ENCODE measurements at regions not wholly inside any gene's neighbourhood (a gene's known extent, or its start where the extent isn't known, plus 50 kb on each side); places are given as distances from the start of the nearest gene placed in this dataset.
A peak's percentile ranks its signal among the peaks of the same experiment; 100 is the strongest.

DNA sequence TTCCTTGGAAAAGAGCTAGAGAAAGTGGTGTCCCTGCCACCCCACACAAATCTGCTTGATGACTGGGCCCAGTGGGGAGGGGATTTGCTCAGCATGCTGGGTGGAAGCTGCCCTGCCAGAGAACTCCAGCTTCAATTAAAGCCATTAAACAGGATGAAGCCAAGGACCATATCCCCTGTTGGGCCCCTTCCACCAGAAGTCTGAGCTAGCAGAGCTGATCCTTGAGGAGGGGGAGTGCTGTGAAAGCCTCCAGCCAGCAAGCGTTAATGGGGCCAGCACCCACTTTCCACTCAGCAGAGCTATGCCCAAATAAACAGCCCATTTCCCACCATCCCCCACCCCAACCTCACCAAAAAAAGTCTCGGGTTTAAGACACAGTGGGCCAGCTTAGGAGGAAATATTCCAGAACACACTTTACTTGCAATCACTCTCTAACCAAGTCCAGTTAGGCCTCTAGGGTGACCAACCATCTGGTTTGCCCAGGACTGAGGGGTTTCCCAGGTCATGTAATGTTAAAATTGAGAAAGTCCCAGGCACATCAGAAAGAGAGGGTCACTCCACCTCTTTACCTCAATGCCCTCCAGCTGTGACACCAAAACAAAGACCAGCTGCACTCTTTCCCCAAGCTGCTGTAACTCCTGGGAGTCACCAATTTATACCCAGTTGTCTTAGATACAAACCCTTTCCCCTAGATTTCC is 132.3 kb downstream of the FOXI3 start:
- H3K4me3 Mint-ChIP-seq, result no peak overlapping the region
- no peaks in the 10 kb centered on the region for H3K36me3 Mint-ChIP-seq (ENCODE audit: low read depth)
- POLR2A ChIA-PET, result no interaction called here
- no peaks in the 10 kb centered on the region for H3K9me3 Mint-ChIP-seq
- no peak overlapping the region for H3K27ac Mint-ChIP-seq
- peaks cover 2% of the 10 kb centered on the region for H3K27me3 Mint-ChIP-seq
- CTCF ChIA-PET, result no interaction called here
- no peaks in the 10 kb centered on the region for H3K4me1 Mint-ChIP-seq
- DNase-seq, result no peak

DNA sequence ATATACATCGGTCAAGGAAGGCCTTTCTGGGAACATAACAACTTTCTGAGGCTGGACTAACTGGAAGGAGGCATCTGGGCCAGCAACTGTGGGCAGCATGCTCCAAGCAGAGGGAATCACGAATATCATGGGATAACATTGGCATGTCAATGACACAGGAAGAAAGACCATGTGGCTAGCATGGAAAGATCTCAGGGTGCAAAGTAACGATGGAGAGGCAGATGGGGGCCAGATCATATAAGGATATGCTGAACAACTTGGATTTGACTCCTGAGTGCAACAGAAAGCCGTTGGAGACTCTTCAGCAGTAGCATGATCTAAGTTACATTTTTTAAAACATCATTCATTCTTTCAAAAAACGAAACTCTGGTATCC is 133.6 kb downstream of the FOXI3 start:
- Mint-ChIP-seq H3K4me1 (no peaks in the 10 kb centered on the region), H3K9me3 (no peaks in the 10 kb centered on the region), H3K27ac (no peak overlapping the region), H3K4me3 (no peak overlapping the region), H3K36me3 (ENCODE audit: low read depth) (no peaks in the 10 kb centered on the region), H3K27me3 (no peaks in the 10 kb centered on the region)
- CTCF ChIA-PET, result no interaction called here
- POLR2A ChIA-PET, result no interaction called here
- DNase-seq, result no peak

DNA sequence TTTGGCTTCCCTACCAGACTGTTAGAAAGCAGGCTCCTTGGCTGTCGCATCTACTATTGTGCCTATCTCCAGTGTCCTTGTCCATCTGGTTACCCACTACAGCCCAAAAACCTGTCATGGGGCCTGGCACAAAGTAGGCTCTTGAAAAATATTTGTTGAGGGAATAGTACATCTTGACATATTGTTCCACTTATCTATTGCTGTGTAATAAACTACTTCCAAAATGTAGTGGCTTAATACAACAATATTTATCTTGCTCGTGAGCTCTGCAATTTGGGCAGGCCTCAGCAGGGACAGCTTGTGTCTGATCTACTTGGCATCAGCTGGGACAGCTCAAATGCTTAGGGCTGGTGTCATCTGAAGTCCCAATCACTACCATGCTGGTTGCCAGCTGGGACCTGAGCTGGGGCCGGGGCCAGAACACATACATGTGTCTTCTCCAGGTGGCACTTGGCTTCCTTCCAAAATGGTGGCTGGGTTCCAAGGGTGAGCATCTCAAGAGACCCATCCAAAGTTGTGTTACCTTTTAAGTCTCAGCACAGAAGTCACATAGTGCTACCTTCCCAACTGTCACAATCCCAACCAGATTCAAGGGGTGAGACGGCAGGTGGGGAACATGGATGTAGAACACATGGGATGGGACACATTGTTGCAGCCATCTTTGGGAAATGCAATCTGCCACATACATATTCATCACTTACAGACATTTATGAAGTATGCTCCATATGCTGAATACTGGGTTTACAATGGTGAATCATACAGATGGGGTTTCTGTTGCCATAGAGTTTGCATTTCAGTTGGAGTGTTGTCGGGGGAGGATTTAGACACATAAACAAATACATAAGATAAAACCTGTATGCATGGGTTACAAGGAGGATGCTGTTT is 134.2 kb downstream of the FOXI3 start:
- ChIA-PET POLR2A (no interaction called here), CTCF (interaction anchor here (1.4 kb wide), 1 partner anchor 11 kb away, joined by 3 read pairs; no protein-coding TSS in a partner anchor)
- no peak overlapping the region for H3K27ac Mint-ChIP-seq
- H3K36me3 Mint-ChIP-seq (ENCODE audit: low read depth), result no peaks in the 10 kb centered on the region
- no peaks in the 10 kb centered on the region for H3K9me3 Mint-ChIP-seq
- H3K4me3 Mint-ChIP-seq, result no peak overlapping the region
- no peaks in the 10 kb centered on the region for H3K27me3 Mint-ChIP-seq
- DNase-seq, result no peak
- H3K4me1 Mint-ChIP-seq, result no peaks in the 10 kb centered on the region

DNA sequence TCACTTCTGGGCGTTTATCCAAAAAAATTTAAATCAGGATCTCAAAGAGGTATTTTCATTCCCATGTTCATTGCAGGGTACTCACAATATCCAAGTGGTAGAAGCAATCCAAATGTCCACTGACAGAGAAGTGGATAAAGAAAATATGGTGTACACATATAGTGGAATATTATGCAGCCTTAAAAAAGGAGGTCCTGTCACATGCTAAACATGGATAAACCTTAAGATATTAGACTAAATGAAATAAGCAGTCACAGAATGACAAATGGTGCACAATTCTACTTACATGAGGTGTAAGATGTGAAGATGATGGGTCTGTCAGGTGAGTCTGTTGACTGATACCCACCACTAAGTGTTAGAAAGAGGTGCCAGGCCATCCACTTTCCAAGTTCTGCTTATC is 140.6 kb downstream of the THNSL2 start:
- no peaks in the 10 kb centered on the region for H3K36me3 Mint-ChIP-seq (ENCODE audit: low read depth)
- POLR2A ChIA-PET, result no interaction called here
- CTCF ChIA-PET, result interaction anchor here (1.4 kb wide), 1 partner anchor 17 kb away, joined by 3 read pairs; no protein-coding TSS in a partner anchor
- no peaks in the 10 kb centered on the region for H3K9me3 Mint-ChIP-seq
- H3K27me3 Mint-ChIP-seq, result no peaks in the 10 kb centered on the region
- H3K27ac Mint-ChIP-seq, result no peak overlapping the region
- H3K4me3 Mint-ChIP-seq, result no peak overlapping the region
- DNase-seq, result no peak
- H3K4me1 Mint-ChIP-seq, result no peaks in the 10 kb centered on the region

DNA sequence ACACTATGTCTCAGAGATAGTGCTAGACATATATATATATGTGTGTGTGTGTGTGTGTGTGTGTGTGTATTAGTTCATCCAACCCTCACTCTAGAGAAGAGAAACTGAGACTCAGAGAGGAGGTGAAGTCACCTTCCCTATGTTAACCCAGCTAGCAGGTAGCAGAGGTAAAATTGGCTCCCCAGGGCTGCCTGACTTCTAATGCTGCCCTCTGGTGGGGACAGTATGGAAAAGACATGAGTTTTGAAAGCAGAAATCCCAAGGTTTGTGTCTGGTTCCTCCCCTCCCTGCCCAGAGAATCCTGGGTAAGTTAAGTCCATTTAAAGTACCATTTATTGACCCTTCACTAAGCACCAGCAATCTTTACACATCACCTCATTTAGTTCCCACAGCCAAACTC is 137.7 kb downstream of the THNSL2 start:
- Mint-ChIP-seq H3K4me1 (no peaks in the 10 kb centered on the region), H3K4me3 (no peak overlapping the region), H3K27ac (no peak overlapping the region), H3K27me3 (peaks cover 2% of the 10 kb centered on the region), H3K36me3 (ENCODE audit: low read depth) (no peaks in the 10 kb centered on the region), H3K9me3 (no peaks in the 10 kb centered on the region)
- POLR2A ChIA-PET, result no interaction called here
- CTCF ChIA-PET, result interaction anchor here (0.7 to 1.5 kb wide), 3 partner anchors 9 to 135 kb away, joined by 3 to 5 read pairs (median 3); no protein-coding TSS in a partner anchor
- DNase-seq, result no peak

DNA sequence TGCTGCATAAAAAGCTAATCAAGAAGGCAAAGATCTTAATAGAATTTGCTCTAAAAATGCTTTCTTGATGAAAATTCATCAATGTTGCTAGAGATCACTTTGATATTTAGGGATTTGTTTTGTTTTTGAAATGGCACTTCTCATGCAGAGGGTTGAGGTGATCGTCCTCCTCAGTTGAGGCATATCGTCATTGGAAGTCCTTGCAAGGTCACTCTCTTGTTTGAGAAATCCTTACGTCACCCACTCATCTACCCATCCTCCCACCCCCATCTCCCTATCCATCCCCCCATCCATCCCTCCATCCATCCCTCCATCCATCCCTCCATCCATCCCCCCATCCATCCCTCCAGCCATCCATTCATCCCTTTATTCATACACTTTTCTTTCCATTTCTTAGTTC is 133.7 kb downstream of the THNSL2 start:
- H3K27ac Mint-ChIP-seq, result no peak overlapping the region
- no peak overlapping the region for H3K4me3 Mint-ChIP-seq
- no peaks in the 10 kb centered on the region for H3K4me1 Mint-ChIP-seq
- no peak for DNase-seq
- no peaks in the 10 kb centered on the region for H3K9me3 Mint-ChIP-seq
- peaks cover 4% of the 10 kb centered on the region for H3K27me3 Mint-ChIP-seq
- POLR2A ChIA-PET, result no interaction called here
- no peaks in the 10 kb centered on the region for H3K36me3 Mint-ChIP-seq (ENCODE audit: low read depth)
- CTCF ChIA-PET, result no interaction called here

DNA sequence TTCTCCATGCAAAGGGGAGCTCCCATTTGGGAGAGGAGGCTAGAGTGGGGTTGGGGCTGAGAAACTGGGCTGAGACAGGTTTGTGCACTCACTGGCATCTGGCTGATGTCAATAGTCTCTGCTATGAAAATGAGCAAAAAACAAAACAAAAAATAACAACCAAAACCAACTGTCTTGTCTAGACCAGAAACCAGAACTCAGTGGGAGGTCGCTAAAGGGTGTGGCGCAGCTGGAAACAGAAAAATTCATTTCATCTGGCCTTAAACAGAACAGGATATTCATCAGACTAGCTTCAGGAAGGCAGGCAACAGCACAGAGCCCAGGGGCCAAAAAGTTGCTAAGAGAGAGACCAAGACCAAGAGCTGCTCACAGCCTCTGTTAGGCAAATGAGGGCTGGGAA is 126.1 kb downstream of the THNSL2 start:
- CTCF ChIA-PET, result interaction anchor here (2.2 kb wide), 1 partner anchor 11 kb away, joined by 5 read pairs; no protein-coding TSS in a partner anchor
- Mint-ChIP-seq H3K27me3 (peaks cover 4% of the 10 kb centered on the region), H3K4me3 (no peak overlapping the region), H3K4me1 (no peaks in the 10 kb centered on the region), H3K27ac (no peak overlapping the region), H3K9me3 (no peaks in the 10 kb centered on the region), H3K36me3 (ENCODE audit: low read depth) (no peaks in the 10 kb centered on the region)
- no peak for DNase-seq
- POLR2A ChIA-PET, result no interaction called here

DNA sequence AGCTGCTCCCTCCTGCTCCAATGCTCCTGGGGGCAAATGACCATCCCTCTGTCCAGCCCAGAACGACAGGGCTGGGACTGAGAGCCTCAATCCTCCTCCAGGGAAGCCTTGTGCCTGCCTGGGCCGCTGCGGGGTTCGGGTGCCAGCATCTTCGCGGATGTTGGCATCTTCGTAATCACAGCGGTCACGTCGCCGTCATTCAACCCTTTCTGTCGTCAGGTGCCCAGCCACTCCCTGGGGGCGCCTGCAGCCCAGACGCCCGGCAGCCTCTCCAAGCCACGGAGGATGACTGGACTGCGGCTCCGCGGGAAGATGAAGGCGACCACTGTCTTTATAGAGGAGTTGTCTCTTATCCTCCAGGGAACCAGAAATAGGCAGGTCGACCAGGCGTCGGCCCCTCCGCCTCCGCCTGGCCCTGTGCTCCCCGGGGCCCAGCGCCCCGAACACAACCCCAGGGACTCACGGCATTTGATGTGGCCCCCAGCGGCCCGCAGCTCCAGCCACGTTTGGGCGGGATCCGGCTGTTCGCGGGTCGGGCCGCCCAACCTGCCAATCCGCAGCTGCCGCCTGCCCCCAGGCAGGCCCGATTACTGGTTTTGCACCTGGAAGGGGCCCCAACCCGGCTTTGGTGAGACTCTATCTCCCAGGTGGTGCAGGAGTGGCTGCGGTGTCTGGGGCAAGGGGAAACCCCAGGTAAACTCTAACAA is 113.9 kb downstream of the THNSL2 start:
- no peaks in the 10 kb centered on the region for H3K4me1 Mint-ChIP-seq
- no peak for DNase-seq
- H3K27ac Mint-ChIP-seq, result no peak overlapping the region
- H3K4me3 Mint-ChIP-seq, result no peak overlapping the region
- H3K27me3 Mint-ChIP-seq, result peaks cover 18% of the 10 kb centered on the region
- no peaks in the 10 kb centered on the region for H3K9me3 Mint-ChIP-seq
- ChIA-PET CTCF (no interaction called here), POLR2A (no interaction called here)
- no peaks in the 10 kb centered on the region for H3K36me3 Mint-ChIP-seq (ENCODE audit: low read depth)

DNA sequence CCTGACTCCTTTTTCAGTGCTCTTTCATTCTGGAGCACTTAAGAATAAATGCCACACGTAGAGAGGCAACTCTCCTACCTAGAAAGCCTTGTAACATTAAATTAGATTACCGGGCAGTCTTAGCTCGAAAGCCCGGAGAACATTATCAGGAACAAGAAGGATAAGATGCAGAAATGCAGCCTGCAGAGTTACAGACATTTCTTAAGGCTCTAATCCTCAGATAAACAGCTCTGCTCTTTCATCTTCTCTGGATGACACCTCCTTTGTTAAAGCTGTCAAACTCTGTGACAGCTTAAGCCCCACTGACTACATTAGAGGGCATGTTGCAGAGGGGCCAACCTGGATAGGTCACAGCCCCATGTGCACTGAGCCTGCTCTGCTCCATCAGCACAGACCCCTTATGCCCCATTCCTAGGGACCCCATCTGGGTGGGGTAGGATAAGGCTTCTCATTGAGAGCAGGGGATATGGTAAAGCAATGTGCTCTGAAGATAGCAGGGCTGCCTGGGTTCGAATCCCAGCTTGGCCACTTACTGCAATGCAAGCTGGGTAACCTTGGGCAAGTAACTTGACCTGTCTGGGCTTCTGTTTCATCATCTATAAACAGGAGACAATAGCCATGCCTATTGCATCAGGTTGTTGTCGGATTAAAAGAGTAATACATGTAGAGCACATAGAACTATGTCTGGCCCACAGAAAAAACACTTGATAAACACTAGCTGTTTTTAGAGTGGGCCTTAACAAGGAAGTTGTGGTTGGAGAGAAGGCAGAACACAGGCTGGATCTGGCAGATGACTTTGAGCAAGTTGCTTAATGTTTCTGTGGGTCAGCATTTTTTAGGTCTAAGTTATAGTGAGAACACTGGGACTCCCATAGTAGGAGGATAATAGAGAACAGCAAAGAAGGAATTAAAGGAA is 111.4 kb downstream of the THNSL2 start:
- ChIA-PET POLR2A (no interaction called here), CTCF (no interaction called here)
- Mint-ChIP-seq H3K4me3 (no peak overlapping the region), H3K4me1 (no peaks in the 10 kb centered on the region), H3K27ac (no peak overlapping the region), H3K9me3 (no peaks in the 10 kb centered on the region), H3K36me3 (ENCODE audit: low read depth) (no peaks in the 10 kb centered on the region), H3K27me3 (peaks cover 16% of the 10 kb centered on the region)
- no peak for DNase-seq

DNA sequence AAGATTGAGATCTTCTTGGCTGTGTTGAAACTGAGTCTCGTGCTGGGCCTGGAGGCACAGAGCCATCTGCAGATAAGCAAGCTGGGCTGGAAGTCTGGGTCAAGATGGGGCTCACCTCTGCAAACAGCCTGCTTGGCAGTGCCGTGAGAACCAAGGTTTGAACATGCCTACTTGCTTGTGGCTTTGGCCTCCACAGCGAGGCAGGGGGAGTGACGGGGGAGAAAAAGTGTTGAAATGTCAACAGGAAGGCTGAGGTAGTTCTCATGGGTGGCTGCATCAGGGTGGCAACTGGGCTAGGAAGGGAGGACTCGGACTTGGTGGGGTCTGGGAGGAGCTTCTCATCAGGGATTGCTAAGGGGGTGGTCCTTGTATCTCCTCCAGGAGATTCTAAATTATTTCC is 99.7 kb downstream of the THNSL2 start:
- DNase-seq, result no peak
- CTCF ChIA-PET, result no interaction called here
- H3K4me1 Mint-ChIP-seq, result peaks cover 5% of the 10 kb centered on the region
- no peak overlapping the region for H3K27ac Mint-ChIP-seq
- no peaks in the 10 kb centered on the region for H3K36me3 Mint-ChIP-seq (ENCODE audit: low read depth)
- H3K4me3 Mint-ChIP-seq, result no peak overlapping the region
- POLR2A ChIA-PET, result no interaction called here
- no peaks in the 10 kb centered on the region for H3K27me3 Mint-ChIP-seq
- H3K9me3 Mint-ChIP-seq, result no peaks in the 10 kb centered on the region

DNA sequence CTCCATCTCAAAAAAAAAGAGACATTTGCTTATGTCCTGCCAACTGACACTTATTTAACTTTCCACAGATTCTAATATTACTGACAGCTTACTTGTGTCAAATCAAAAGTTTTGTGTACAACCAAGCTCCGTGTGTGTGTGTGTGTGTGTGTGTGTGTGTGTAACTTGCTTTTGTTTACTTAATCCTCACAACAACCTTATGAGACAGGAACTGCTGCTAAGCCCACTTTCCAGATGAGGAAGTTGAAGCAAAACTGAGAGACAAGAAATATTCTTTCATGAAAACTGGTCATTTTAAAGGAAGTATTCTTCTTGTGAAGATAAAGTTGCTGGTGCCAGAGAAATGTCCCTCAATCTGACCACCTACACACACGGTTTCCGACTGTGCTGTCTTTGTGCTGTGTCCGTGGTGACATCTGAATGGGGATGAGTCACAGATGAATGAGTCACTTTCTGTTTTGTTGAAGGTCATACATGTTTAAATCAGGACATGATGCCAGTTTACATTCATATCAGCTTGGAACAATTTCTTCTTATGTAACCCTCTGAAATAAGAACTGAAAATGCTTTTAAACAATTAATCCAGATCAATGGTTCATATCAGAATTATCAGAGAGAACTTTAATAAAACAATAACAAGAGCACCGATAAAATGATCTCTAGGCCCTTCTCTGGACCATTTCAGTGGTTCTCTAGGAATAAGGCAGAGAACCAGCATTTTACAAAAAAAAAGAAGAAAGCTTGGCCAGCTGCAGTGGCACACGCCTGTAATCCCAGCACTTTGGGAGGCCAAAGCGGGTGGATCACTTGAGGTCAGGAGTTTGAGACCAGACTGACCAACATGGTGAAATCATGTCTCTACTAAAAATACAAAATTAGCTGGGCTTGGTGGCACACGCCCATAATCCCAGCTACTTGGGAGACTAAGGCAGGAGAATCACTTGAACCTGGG is 95.5 kb downstream of the THNSL2 start:
- POLR2A ChIA-PET, result no interaction called here
- no peak overlapping the region for H3K4me3 Mint-ChIP-seq
- no peaks in the 10 kb centered on the region for H3K9me3 Mint-ChIP-seq
- H3K36me3 Mint-ChIP-seq (ENCODE audit: low read depth), result no peaks in the 10 kb centered on the region
- peaks cover 7% of the 10 kb centered on the region for H3K27me3 Mint-ChIP-seq
- CTCF ChIA-PET, result no interaction called here
- H3K4me1 Mint-ChIP-seq, result peaks cover 5% of the 10 kb centered on the region
- peak; percentile 17 for DNase-seq
- H3K27ac Mint-ChIP-seq, result no peak overlapping the region

DNA sequence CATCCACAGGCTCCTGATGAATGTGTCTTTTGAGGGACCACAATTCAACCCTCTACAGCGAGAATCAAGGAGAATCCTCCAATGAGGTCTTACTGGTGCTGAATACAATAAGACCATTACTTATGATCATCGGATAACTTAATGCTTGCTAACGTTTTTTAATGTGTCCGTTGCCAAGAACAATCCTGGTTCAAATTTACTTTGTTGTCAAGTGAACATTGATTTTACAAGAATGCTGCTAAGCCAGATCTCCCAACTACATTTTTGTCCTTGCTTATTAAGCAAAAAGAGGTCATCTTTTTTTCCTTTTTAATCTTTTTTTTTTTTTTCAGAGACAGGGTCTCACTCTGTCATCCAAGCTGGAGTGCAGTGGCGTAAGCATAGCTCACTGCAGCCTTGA is 93.7 kb downstream of the THNSL2 start:
- no peak for DNase-seq
- H3K36me3 Mint-ChIP-seq (ENCODE audit: low read depth), result no peaks in the 10 kb centered on the region
- ChIA-PET POLR2A (no interaction called here), CTCF (no interaction called here)
- H3K4me1 Mint-ChIP-seq, result peaks cover 5% of the 10 kb centered on the region
- H3K4me3 Mint-ChIP-seq, result no peak overlapping the region
- H3K27me3 Mint-ChIP-seq, result peaks cover 7% of the 10 kb centered on the region
- no peaks in the 10 kb centered on the region for H3K9me3 Mint-ChIP-seq
- no peak overlapping the region for H3K27ac Mint-ChIP-seq

All from activated CD4-positive, alpha-beta memory T cell treated with anti-CD3 and anti-CD28 coated beads, Interleukin-2, amount 10 ng/mL, durations not matched to agents 7 days and 5 days (primary cell).